ENCODE measurements at regions not wholly inside any gene's neighbourhood (a gene's known extent, or its start where the extent isn't known, plus 50 kb on each side); places are given as distances from the start of the nearest gene placed in this dataset.

DNA sequence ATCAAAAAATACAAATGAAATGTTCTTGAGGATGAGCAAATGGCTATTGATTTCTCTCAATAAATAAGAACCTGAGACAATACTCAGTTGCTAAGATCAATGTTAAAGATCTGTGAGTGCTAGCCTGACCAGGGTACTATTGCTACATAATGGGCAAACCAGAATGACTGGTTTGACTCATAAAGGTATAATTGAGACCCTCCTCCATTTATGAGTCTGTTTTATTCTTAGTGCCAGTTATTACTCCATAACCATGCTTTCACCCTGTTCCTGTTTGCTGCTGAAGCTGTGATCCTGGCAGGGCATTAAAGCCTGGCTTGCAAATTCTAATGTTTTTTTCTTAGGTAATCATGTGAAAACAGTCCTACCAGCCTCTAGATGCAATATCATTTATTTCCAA lies 56.6 kb upstream of the PPM1B start:
- no peak for TF ChIP-seq EZH2phosphoT487 (IDR thresholded peaks at IDR 0.05; ENCODE audit: low read depth)
- TF ChIP-seq, protein P1, sequence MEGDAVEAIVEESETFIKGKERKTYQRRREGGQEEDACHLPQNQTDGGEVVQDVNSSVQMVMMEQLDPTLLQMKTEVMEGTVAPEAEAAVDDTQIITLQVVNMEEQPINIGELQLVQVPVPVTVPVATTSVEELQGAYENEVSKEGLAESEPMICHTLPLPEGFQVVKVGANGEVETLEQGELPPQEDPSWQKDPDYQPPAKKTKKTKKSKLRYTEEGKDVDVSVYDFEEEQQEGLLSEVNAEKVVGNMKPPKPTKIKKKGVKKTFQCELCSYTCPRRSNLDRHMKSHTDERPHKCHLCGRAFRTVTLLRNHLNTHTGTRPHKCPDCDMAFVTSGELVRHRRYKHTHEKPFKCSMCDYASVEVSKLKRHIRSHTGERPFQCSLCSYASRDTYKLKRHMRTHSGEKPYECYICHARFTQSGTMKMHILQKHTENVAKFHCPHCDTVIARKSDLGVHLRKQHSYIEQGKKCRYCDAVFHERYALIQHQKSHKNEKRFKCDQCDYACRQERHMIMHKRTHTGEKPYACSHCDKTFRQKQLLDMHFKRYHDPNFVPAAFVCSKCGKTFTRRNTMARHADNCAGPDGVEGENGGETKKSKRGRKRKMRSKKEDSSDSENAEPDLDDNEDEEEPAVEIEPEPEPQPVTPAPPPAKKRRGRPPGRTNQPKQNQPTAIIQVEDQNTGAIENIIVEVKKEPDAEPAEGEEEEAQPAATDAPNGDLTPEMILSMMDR (IDR thresholded peaks at IDR 0.05; ENCODE audit: low read depth, low read length) = no peak
